Mucosa of stomach (tissue), 1 donor: ENCODE measurements at regions not wholly inside any gene's neighbourhood (a gene's known extent, or its start where the extent isn't known, plus 50 kb on each side); places are given as distances from the start of the nearest gene placed in this dataset.

ENCODE experiments used
- H3K27me3 ChIP-seq: one replicate; pipeline ENCODE4 v1.7.0; 2013; ENCODE audit warnings: mild to moderate bottlenecking, low read length; ENCODE audit not compliant: control insufficient read depth, insufficient read depth
- H3K36me3 ChIP-seq: one replicate; pipeline ENCODE4 v1.7.0; 2013; ENCODE audit warnings: low read length; ENCODE audit not compliant: control insufficient read depth, insufficient read depth
- H3K4me1 ChIP-seq: one replicate; pipeline ENCODE4 v1.7.0; 2013; ENCODE audit warnings: mild to moderate bottlenecking, low read length; ENCODE audit not compliant: control insufficient read depth, insufficient read depth
- H3K4me3 ChIP-seq: one replicate; pipeline ENCODE4 v1.7.0; 2013; ENCODE audit warnings: low read length
- H3K9ac ChIP-seq: one replicate; pipeline ENCODE4 v1.7.0; 2013; ENCODE audit warnings: mild to moderate bottlenecking, low read length, moderate library complexity
- H3K9me3 ChIP-seq: one replicate; pipeline ENCODE4 v1.7.0; 2013; ENCODE audit warnings: mild to moderate bottlenecking, low read length, moderate library complexity; ENCODE audit not compliant: control insufficient read depth
- donor health status: Pancreatic carcinoma.

DNA sequence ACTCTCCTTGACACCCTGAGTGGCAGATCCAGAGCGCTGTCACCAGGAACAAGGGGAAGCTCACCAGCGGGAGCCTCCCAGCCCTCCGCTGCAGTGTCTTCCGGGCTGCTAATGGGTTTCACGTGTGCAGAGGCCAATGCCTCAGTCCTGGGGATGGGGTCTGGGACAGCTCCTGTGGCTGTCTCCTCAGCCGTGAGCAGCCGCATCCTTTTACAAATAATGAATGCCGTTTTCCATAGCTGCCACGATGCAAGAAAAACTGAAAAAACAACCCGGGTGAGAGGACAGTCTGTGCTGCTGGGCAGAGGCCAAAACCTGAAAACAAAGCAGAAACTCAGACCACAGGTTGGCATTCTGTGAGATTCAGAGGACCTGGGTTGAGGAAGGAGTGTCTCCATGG lies 212.2 kb upstream of the RAB4A start:
- Histone ChIP-seq H3K4me1 (peaks cover 17% of the 10 kb centered on the region), H3K36me3 (no peaks in the 10 kb centered on the region), H3K27me3 (no peaks in the 10 kb centered on the region), H3K4me3 (no peak overlapping the region), H3K9me3 (no peaks in the 10 kb centered on the region), H3K9ac (no peak overlapping the region)

DNA sequence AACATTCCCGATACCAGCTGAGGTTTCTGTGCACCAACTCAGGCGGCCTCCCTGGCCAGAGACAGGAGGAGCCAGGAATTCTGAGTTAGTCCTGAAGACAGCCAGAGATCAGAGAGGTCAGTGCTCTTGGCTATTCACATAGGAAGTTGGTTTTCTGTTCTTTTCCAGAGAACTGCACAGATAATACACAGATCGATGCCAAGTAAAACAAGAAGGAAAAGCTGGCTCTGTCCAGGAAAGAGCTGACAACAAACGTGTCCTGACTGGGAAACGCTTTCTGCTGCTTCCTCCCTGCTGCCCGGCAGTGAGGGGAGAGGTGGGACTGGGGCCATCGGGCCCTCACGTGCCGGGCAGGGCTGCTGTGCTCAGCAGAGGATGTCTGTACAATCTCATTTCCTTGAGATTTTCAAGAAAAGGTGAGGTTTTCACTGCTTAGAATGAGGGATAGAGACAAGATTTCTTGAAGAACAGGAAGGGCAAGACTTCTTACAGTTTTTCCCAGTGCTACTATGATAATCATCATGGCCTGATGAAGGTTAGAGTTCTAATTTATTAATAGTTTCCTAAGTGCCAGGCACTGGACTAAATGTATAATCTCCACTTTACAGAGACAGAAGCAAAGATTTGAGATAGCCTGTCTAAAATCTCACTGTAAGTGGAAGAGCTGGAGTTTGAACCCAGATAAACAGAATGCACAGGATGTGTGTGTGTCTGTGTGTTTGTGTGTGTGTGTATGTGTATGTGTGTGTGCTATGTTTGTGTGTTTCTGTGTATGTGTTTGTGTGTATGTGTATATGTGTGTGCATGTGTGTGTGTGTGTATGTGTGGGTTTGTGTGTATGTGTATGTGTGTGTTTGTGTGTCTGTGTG lies 211.0 kb upstream of the RAB4A start:
- no peaks in the 10 kb centered on the region for H3K27me3 ChIP-seq
- no peak overlapping the region for H3K9ac ChIP-seq
- no peak overlapping the region for H3K4me3 ChIP-seq
- H3K9me3 ChIP-seq = no peaks in the 10 kb centered on the region
- no peaks in the 10 kb centered on the region for H3K36me3 ChIP-seq
- peaks cover 22% of the 10 kb centered on the region for H3K4me1 ChIP-seq

DNA sequence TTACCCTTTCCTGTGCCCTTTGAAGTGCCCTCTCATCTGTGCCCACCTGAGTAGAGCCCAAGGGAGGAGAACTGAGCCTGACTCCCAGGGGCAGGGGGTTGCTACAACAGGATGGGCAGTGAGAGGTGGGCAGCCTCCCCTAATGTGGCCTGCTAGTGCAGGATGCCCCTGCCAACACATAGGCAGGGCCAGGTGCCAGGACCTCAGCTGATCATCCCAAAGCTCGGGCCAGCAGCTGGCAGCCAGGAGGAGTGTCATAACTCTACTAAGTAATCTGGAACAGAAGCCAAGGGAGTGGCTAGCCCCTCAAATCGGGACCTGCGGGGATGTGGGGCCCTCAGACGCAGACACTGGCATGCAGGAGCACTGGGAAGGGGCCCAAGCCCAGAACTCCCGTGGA lies 208.8 kb upstream of the RAB4A start:
- Histone ChIP-seq H3K4me3 (no peak overlapping the region), H3K36me3 (no peaks in the 10 kb centered on the region), H3K4me1 (peaks cover 22% of the 10 kb centered on the region), H3K27me3 (no peaks in the 10 kb centered on the region), H3K9ac (no peak overlapping the region), H3K9me3 (no peaks in the 10 kb centered on the region)

DNA sequence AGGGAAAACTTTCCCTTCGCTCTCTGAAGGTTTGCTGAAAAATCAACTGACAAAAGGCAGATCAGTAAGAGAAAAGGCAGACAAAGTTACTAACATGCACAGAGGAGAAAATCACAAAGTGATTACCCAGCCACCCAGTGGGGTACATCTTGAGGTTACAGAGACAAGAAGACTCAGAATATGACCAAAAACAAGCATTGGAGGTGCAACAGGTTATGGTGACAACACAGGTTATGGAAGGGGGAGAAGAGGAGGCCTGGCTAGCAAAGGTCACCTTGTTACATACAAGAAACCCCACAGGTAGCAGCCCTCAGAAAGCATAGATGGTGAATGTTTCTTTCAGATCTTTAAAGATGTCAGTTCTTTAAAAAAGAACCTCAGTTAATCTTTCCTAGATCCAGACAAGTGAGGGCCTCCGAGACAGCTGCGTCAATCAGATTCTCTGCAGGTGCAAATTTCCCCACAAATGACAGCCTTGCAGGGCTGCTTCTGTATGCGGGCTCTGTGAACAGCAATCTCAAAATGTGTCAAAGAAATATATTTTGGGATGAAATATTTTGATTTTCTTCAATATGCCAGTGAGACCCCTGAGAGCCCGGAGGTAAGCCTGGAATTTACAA lies 207.6 kb upstream of the RAB4A start:
- Histone ChIP-seq H3K4me1 (peaks cover 20% of the 10 kb centered on the region), H3K4me3 (no peak overlapping the region)

DNA sequence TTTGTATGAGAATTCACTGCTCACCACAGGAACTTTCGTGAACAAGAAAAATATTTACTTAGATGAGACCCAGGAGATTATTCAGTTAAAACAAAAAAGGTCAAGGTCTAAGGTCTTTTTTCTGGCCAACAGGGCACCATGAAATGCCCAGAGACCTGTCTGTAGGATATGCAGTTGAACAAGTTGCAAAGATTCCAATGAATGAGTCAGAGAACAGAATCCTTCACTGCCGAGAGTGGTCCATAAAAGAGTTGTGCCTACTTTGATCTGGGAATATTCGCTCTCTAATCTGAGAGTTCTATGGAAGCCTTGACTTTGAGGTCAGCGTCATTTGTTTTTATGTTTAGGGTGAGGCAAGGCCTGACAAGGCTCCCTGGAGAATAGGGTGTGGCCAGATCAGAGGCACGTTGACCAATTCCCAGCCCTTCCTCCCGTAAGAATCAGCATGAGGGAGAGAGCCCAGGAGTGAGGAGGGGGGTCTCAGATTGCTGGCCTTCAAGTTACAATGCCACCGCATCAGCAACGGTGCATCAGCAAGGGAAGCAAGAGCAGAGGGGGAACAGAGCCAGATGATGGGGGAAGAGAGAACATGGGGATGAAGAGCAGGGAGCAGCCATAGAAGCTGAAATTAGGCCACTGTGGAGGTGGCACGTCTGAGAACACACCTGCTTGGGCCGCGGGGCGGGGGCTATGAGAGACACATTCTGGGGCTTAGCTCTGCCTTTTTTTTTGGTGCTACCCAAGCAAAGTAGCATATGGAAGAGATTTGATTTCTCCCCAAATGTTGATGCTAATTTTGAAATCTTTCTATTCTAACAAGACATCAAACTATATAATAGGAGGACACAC lies 206.4 kb upstream of the RAB4A start:
- Histone ChIP-seq H3K9ac (no peak overlapping the region), H3K4me3 (no peak overlapping the region)

More for the DNA sequence above, 207.6 kb upstream of the RAB4A start:
- H3K36me3 ChIP-seq = no peaks in the 10 kb centered on the region
- H3K27me3 ChIP-seq = no peaks in the 10 kb centered on the region
- H3K9ac ChIP-seq = no peak overlapping the region
- no peaks in the 10 kb centered on the region for H3K9me3 ChIP-seq

DNA sequence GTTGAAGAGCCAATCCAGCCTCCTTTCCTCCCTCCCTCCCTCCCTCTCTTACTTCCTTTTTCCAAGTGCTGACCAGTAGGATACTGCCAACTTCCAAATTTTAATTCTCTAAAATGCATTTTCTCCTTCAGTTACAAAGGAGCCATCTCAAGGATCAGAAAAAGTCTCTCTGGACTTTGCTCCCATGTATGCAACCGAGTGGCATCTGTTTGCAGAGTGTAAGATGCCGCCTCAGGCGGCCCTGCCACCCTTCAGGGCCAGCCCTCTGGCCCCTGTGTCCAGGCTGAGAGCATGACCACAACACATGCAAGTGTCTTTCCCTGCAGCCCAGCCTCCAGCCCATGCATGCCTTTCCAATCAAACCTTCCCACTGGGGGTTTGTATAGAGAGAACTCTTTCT lies 205.3 kb upstream of the RAB4A start:
- Histone ChIP-seq H3K4me1 (peaks cover 10% of the 10 kb centered on the region), H3K36me3 (no peaks in the 10 kb centered on the region), H3K9me3 (no peaks in the 10 kb centered on the region), H3K9ac (no peak overlapping the region), H3K27me3 (no peaks in the 10 kb centered on the region), H3K4me3 (no peak overlapping the region)

More for the DNA sequence above, 206.4 kb upstream of the RAB4A start:
- no peaks in the 10 kb centered on the region for H3K9me3 ChIP-seq
- H3K36me3 ChIP-seq = no peaks in the 10 kb centered on the region
- peaks cover 14% of the 10 kb centered on the region for H3K4me1 ChIP-seq
- no peaks in the 10 kb centered on the region for H3K27me3 ChIP-seq

DNA sequence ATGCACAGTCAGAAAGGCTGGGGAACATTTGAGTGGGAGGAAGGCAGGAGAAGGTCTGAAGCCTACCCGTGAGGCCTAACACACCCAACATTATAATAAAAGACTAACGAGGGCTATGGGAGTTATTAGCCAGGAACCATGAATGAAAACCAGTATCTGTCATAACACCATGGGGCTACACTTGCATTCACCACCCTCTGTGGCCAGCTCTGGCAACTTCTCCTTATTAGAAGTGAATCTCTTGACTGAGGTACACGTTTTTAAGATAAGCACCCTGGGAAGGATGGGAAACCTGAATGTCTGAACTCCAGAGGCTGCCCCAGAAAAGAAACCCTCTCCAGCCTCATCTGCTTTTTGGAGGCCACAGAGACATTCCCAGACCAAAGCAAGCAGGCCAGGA lies 204.3 kb upstream of the RAB4A start:
- no peaks in the 10 kb centered on the region for H3K27me3 ChIP-seq
- H3K4me3 ChIP-seq = no peak overlapping the region
- no peaks in the 10 kb centered on the region for H3K36me3 ChIP-seq
- H3K4me1 ChIP-seq = peaks cover 10% of the 10 kb centered on the region
- H3K9ac ChIP-seq = no peak overlapping the region
- no peaks in the 10 kb centered on the region for H3K9me3 ChIP-seq

DNA sequence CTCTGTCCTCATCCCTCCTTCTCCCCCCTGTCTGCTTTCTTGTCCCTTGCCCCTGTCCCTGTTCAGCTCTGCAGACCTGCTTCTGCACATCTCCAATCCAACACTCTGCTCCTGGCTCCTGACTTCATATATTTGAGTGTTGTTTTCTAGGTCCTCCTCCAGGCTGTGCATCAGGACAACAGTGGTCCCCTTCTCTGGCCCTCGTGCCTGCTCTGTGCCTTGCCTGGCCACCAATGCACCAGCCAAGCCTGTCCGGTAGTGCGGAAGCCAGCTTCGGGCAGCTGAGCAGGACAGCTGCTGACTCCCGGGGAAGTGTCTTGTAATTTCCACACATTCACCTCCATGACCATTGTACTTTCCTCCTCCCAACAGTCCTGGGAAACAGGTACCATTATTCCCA lies 203.4 kb upstream of the RAB4A start:
- Histone ChIP-seq H3K9me3 (no peaks in the 10 kb centered on the region), H3K27me3 (no peaks in the 10 kb centered on the region), H3K4me3 (no peak overlapping the region), H3K4me1 (peaks cover 10% of the 10 kb centered on the region), H3K9ac (no peak overlapping the region), H3K36me3 (no peaks in the 10 kb centered on the region)

DNA sequence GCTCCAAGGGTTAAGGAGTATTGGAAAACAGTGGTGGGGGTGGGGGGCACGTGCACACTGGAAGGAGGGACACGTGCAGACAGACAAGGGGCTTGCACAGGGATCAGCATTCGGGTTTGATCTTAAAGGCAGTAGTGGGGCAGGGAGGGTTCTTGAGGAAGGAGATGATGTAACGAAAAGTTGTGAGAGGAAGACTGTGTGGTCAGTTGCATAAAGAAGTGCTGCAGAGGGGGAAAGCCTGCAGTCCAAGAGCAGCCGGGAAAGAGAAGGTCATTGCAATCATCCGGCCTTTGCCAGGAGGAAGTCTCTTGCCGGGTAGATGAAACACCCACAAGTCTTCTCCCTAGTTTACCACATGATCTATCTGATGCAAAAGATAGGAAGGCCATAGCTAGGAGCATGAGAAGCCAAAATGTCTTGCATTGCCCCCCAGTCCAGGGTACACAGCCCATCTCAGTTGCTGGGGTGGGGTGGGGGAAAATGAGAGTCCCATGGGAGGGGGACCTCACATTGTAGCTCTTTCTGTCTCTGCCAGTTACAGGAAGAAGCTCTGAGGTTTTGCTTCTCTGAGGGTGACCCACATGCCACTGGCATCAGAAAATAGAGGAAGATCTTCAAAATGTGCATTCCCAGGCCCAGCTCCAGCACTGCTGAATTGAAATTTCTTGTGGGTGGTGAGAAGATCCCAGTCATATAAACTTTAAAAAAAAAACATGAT lies 202.5 kb upstream of the RAB4A start:
- H3K4me3 ChIP-seq = no peak overlapping the region
- no peaks in the 10 kb centered on the region for H3K36me3 ChIP-seq
- no peaks in the 10 kb centered on the region for H3K9me3 ChIP-seq
- no peak overlapping the region for H3K9ac ChIP-seq
- no peaks in the 10 kb centered on the region for H3K27me3 ChIP-seq
- H3K4me1 ChIP-seq = peaks cover 10% of the 10 kb centered on the region

DNA sequence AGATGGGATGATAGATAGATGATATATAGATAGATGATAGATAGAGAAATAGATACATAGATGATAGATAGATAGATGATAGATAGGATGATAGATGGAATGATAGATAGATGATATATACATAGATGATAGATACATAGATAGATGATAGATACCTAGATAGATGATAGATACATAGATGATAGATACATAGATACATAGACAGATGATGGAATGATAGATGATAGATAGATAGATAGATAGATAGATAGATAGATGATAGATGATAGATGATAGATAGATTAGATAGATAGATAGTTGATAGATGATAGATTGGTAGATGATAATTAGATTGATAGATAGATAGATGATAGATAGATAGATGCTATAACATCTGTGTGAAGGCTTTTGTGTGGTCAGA lies 201.7 kb upstream of the RAB4A start:
- H3K27me3 ChIP-seq = no peaks in the 10 kb centered on the region
- H3K4me1 ChIP-seq = peaks cover 10% of the 10 kb centered on the region
- H3K36me3 ChIP-seq = no peaks in the 10 kb centered on the region
- no peak overlapping the region for H3K4me3 ChIP-seq
- H3K9me3 ChIP-seq = no peaks in the 10 kb centered on the region
- H3K9ac ChIP-seq = no peak overlapping the region

DNA sequence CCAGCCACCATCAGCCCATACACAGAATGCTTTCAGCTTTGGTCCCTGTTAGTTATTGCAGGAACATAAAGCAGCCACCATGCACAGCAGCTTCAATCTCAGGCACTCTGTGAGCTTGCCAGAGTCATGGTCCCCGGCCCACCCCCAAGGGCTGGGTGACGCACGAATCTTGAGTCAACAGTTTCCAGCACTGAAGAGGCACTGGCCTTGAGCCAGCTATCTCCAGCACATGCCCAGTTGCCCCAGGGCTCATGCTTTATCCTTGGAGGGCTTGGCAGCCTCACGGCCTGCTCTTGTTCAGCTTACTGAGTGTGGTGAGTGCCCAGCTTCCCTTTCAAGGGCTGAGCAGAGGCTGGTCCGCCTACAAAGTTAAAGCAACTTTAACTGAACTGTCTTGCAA lies 200.7 kb upstream of the RAB4A start:
- H3K4me3 ChIP-seq = no peak overlapping the region
- no peak overlapping the region for H3K9ac ChIP-seq
- H3K36me3 ChIP-seq = no peaks in the 10 kb centered on the region
- no peaks in the 10 kb centered on the region for H3K27me3 ChIP-seq
- H3K9me3 ChIP-seq = no peaks in the 10 kb centered on the region
- H3K4me1 ChIP-seq = peaks cover 5% of the 10 kb centered on the region
